ENCODE measurements at regions not wholly inside any gene's neighbourhood (a gene's known extent, or its start where the extent isn't known, plus 50 kb on each side); places are given as distances from the start of the nearest gene placed in this dataset.
A peak's percentile ranks its signal among the peaks of the same experiment; 100 is the strongest.
"Not testable (repeated sequence)": the region's sequence is repeated elsewhere in the genome, so short reads cannot be mapped to it uniquely, and the experiment has no call there.

DNA sequence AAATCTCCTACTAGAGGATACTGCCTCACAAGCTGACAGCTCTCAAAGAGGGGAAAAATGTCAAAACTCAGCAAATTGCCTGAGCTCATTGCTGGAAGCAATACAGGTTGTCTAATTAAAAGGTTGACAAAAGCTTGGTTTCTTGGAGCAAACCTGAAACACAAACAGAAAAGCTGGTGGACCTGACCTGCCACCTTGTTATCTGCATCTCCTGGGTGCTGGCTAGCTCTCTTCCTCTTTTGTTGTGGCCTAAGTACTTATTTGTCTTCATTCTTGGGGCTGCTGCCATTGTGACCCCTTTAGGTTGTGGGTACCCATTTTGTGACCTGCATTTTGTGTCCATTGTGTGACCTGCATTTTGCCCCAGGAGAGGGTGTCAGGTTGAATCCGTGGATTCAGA is 184.5 kb downstream of the KIT start:
- H3K4me2 ChIP-seq, result peak overlapping the region; percentile 16; the same call in 1 of the 2 replicates
- no peak overlapping the region for H3K27ac ChIP-seq
- no peaks in the 10 kb centered on the region for H3K36me3 ChIP-seq
- H3K4me3 ChIP-seq, result no peak overlapping the region
- TF ChIP-seq Cebpa-rat (IDR thresholded peaks at IDR 0.05), result no peak
- peaks cover 7% of the 10 kb centered on the region; the same call in 1 of the 2 replicates for H3K4me1 ChIP-seq
- H3K9me3 ChIP-seq, result no peaks in the 10 kb centered on the region
- H3K9ac ChIP-seq, result no peak overlapping the region
- H4K20me1 ChIP-seq, result no peaks in the 10 kb centered on the region
- H3K27me3 ChIP-seq, result no peaks in the 10 kb centered on the region

DNA sequence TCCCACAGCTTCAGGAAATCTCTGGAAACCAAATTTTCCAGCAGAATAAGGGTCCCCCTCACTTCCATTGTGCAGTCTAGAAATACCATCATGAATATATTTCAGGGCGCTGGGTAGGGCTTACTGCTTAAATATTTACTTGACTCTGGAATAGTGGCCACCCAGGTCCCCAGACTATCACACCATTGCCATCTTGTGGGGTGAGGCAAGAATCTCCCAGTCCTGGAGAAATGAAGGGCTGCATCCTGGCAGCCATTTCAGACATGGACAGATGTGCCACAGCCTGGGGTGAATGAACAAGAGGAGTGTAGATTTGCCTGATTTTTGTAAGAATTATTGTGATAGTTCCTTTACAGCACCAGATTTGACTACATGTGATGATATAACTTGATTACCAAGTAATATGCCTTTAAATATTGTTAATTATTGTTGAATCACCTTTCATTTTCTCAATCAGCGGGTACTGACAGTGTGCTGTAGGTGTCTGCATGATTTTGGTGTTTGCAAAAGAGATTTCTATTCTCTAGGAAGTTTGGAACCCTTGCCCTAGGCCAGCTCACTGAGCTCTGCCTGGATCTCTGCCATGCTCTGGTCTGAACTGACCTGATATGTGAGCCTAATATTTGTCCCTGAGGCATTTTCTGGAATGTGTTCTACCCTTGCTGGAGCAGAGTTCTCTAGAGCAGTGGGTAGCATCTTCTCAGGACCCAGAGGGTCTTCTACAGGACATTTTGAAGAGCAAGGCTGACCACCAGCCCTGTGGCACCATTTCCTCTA is 183.4 kb downstream of the KIT start:
- Histone ChIP-seq H3K36me3 (no peaks in the 10 kb centered on the region), H3K27ac (no peak overlapping the region), H3K4me1 (peaks cover 7% of the 10 kb centered on the region; the same call in 1 of the 2 replicates), H3K9me3 (no peaks in the 10 kb centered on the region), H3K27me3 (no peaks in the 10 kb centered on the region), H4K20me1 (no peaks in the 10 kb centered on the region), H3K9ac (no peak overlapping the region), H3K4me2 (no peak overlapping the region), H3K4me3 (no peak overlapping the region)
- no peak for TF ChIP-seq Cebpa-rat (IDR thresholded peaks at IDR 0.05)

DNA sequence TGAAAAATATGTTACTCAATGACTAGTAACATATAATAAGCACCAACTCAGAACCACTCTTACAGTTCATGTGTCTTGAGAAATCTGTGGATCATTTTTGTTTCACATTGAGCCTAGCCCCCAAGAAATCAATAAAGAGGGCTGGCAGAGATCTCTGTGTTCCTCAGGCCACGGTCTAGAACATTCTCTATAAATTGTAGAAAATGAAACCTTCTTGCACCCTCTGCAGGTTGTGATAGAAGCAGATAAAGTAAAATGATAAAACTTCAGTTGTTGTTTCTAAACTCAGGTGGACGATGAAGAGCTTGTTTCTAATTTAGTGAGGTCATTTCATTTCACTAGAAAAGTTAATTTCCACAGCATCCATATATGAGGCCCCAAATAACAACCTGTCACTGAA is 182.7 kb downstream of the KIT start:
- no peaks in the 10 kb centered on the region for H4K20me1 ChIP-seq
- H3K4me2 ChIP-seq, result no peak overlapping the region
- no peak for TF ChIP-seq Cebpa-rat (IDR thresholded peaks at IDR 0.05)
- no peak overlapping the region for H3K9ac ChIP-seq
- H3K4me1 ChIP-seq, result peaks cover 7% of the 10 kb centered on the region; the same call in 1 of the 2 replicates
- H3K27me3 ChIP-seq, result no peaks in the 10 kb centered on the region
- no peaks in the 10 kb centered on the region for H3K9me3 ChIP-seq
- no peaks in the 10 kb centered on the region for H3K36me3 ChIP-seq
- H3K27ac ChIP-seq, result no peak overlapping the region
- no peak overlapping the region for H3K4me3 ChIP-seq

DNA sequence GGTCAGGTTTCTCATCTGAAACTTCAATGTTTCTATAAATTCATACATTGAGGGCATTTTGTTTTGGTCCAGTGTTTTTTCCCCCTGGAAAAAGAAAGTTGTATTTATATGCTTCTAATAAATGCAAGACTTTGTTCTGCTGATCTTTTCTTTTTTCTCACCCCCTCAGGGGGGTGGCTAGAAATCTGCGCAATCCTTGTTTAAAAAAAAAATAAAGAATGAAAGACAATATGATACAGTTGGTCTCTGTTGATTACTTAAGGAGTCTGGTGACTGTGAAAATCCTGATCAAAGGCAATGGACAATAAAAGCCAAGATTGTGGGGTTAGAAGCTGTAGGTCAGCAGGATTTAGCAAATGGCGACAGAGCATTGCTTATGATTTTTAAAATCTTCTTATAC is 180.5 kb downstream of the KIT start:
- H3K36me3 ChIP-seq, result no peaks in the 10 kb centered on the region
- no peaks in the 10 kb centered on the region for H4K20me1 ChIP-seq
- peaks cover 7% of the 10 kb centered on the region; the same call in 1 of the 2 replicates for H3K4me1 ChIP-seq
- no peak for TF ChIP-seq Cebpa-rat (IDR thresholded peaks at IDR 0.05)
- no peaks in the 10 kb centered on the region for H3K27me3 ChIP-seq
- no peak overlapping the region for H3K4me2 ChIP-seq
- H3K9ac ChIP-seq, result no peak overlapping the region
- no peak overlapping the region for H3K4me3 ChIP-seq
- no peak overlapping the region for H3K27ac ChIP-seq
- no peaks in the 10 kb centered on the region for H3K9me3 ChIP-seq

DNA sequence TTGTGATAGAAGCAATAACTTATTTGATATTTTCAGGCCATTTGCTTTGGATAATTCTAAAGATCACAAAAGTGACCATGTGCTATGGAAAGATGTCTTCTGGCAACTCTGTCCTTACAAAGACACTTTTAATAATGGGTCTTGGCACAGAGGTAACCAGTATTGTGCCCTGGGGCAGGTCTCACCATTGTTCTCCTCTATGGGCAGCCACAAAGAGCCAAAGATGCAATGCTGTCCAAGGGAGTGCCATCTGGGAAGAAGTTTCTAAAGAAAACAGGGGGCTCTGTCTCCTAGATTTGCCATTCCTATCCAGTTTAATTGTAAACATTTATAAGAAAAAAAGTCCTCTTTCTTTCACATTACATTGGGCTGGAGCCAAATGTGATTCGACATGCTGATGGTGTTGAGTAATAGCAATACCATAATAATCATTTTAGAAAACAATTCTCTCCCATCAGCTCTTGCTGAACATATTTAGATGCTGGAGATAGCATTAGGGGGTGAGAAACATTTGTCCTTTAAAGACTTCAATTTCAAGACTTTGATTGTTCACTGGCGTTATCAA is 179.9 kb downstream of the KIT start:
- no peaks in the 10 kb centered on the region for H4K20me1 ChIP-seq
- no peak overlapping the region for H3K4me2 ChIP-seq
- no peak overlapping the region for H3K9ac ChIP-seq
- no peak overlapping the region for H3K4me3 ChIP-seq
- TF ChIP-seq Cebpa-rat (IDR thresholded peaks at IDR 0.05), result no peak
- peaks cover 7% of the 10 kb centered on the region; the same call in 1 of the 2 replicates for H3K4me1 ChIP-seq
- H3K27ac ChIP-seq, result no peak overlapping the region
- no peaks in the 10 kb centered on the region for H3K36me3 ChIP-seq
- H3K9me3 ChIP-seq, result no peaks in the 10 kb centered on the region
- no peaks in the 10 kb centered on the region for H3K27me3 ChIP-seq

DNA sequence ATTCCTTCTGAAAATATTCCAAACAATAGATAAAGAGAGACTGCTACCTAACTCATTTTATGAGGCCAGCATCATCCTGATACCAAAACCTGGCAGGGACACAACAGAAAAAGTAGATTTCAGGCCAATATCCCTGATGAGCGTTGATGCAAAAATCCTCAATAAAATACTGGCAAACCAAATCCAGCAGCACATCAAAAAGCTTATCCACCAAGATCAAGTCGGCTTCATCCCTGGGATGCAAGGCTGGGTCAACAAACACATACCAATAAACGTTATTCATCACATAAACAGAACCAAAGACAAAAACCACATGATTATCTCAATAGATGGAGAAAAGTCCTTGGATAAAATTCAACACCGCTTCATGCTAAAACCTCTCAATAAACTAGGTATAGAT is 170.6 kb downstream of the KIT start:
- H3K9me3 ChIP-seq, result peaks cover 16% of the 10 kb centered on the region
- not testable (repeated sequence) for H3K4me1 ChIP-seq, H3K9ac ChIP-seq, H3K4me3 ChIP-seq, H4K20me1 ChIP-seq, H3K4me2 ChIP-seq, H3K27me3 ChIP-seq, H3K36me3 ChIP-seq, H3K27ac ChIP-seq

DNA sequence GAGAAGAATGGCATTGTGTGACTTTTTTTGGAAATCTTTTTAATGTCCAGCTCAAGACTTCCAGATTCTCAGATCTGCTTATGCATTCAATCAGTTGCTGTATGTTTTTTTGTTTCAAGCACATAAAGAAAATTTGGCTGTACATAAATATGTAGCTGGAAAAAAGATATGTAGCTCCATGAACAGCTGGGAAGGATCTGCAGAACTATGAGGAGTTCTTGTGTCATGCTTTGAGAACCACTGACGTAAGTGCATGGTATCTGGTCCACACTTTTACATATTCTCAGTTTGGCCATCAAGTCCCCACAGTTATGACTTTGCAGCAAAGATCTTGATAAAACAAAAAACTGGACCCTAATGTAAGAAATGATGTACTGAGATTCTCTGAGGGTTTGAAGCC is 165.9 kb downstream of the KIT start:
- Histone ChIP-seq H3K9ac (no peak overlapping the region), H3K4me3 (no peak overlapping the region), H3K36me3 (no peaks in the 10 kb centered on the region), H3K9me3 (peaks cover 11% of the 10 kb centered on the region), H3K4me1 (peaks cover 13% of the 10 kb centered on the region), H3K27ac (no peak overlapping the region), H3K4me2 (no peak overlapping the region), H3K27me3 (no peaks in the 10 kb centered on the region), H4K20me1 (no peaks in the 10 kb centered on the region)
- TF ChIP-seq Cebpa-rat (IDR thresholded peaks at IDR 0.05), result no peak

DNA sequence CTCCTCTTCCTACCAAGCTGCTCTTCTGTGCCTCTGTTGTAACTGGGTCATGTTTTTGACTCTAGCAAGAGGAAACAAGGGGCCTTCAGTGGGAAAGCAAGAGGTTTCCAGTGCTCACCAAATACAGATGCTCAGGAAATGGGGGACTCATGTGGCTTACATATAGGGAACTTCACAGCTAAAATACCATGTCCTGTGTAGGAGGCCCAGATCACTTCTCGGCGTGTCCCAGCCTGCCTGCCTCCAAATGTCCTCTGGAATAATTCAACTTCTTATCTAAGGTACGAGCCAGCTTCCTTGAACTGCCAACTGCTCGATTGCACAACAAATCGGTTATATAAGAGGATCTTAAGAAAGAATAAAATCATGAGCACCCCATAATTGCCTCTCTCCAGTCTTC is 161.3 kb downstream of the KIT start:
- Histone ChIP-seq H3K36me3 (no peaks in the 10 kb centered on the region), H4K20me1 (no peaks in the 10 kb centered on the region), H3K4me1 (peaks cover 26% of the 10 kb centered on the region), H3K4me3 (no peak overlapping the region), H3K9me3 (no peaks in the 10 kb centered on the region), H3K9ac (no peak overlapping the region), H3K27ac (no peak overlapping the region), H3K27me3 (no peaks in the 10 kb centered on the region), H3K4me2 (peak overlapping the region; percentile 56)
- peak; percentile 42; the same call in 1 of the 2 replicates for TF ChIP-seq Cebpa-rat (IDR thresholded peaks at IDR 0.05)

DNA sequence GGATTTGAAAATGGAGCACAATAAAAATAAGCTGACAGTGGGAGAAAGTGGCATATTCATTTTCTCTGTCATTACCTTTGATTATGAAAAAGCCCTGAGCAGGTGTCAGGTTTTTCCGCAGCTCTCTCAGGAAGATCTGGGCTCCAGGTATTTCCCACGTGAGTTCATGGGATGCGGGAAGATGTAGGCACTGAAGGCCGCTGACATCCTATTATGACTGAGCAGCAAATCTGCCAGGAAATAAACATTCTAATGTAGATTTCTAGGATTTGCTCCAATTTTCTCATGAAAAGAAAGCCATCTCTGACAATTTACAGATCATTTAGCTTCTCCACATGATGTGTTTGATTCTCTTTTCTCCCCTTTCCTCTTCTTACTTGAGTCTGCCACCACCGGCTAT is 160.7 kb downstream of the KIT start:
- no peaks in the 10 kb centered on the region for H3K27me3 ChIP-seq
- no peaks in the 10 kb centered on the region for H4K20me1 ChIP-seq
- TF ChIP-seq Cebpa-rat (IDR thresholded peaks at IDR 0.05), result no peak
- H3K27ac ChIP-seq, result no peak overlapping the region
- H3K9ac ChIP-seq, result no peak overlapping the region
- H3K36me3 ChIP-seq, result no peaks in the 10 kb centered on the region
- no peaks in the 10 kb centered on the region for H3K9me3 ChIP-seq
- H3K4me1 ChIP-seq, result peaks cover 26% of the 10 kb centered on the region
- H3K4me2 ChIP-seq, result peak overlapping the region; percentile 56
- no peak overlapping the region for H3K4me3 ChIP-seq

DNA sequence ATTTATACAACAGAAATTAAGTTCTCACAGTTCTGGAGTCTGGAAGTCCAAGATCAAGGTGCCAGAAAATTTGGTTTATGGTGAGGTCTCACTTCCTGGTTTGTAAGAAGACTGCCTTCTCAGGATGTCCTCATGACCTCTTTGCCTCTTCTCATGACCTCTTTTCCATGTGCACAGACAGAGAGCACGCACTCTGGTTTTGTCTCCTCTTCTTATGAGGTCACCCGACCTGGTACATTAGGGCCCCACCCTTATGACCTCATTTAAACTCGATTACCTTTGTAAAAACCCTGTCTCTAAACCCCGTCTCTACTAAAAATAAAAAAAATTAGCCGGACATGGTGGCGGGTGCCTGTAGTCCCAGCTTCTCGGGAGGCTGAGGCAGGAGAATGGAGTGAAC is 155.9 kb downstream of the KIT start:
- Histone ChIP-seq H3K9ac (no peak overlapping the region), H3K36me3 (no peaks in the 10 kb centered on the region), H4K20me1 (no peaks in the 10 kb centered on the region), H3K27ac (no peak overlapping the region), H3K9me3 (peaks cover 12% of the 10 kb centered on the region; the same call in 1 of the 2 replicates), H3K4me3 (no peak overlapping the region), H3K27me3 (no peaks in the 10 kb centered on the region), H3K4me1 (peaks cover 13% of the 10 kb centered on the region), H3K4me2 (no peak overlapping the region)
- no peak for TF ChIP-seq Cebpa-rat (IDR thresholded peaks at IDR 0.05)
